Effector memory CD8-positive, alpha-beta T cell (primary cell): ENCODE measurements at regions not wholly inside any gene's neighbourhood (a gene's known extent, or its start where the extent isn't known, plus 50 kb on each side); places are given as distances from the start of the nearest gene placed in this dataset.

Experiments
- ATAC-seq: fragments of 150-1000 bp; cut with Tn5 transposase; replicated peaks from 2 replicates; pipeline ENCODE4 v1.10.0; 2021; ENCODE audit warnings: mild to moderate bottlenecking, moderate library complexity
- DNase-seq, 3 experiments: peaks; one replicate each; pipeline ENCODE4 v3.0.0; 2021
- H3K27ac Mint-ChIP-seq, 2 donors: one replicate each; pipeline ENCODE4 v1.8.0; 2022; ENCODE audit warnings: mild to moderate bottlenecking in 2 of 2, mixed read lengths in 2 of 2, moderate library complexity in 2 of 2
- H3K27me3 Mint-ChIP-seq, 2 donors: one replicate each; pipeline ENCODE4 v1.8.0; 2022; ENCODE audit warnings: mixed read lengths in 2 of 2
- H3K36me3 Mint-ChIP-seq: one replicate; pipeline ENCODE4 v1.8.0; 2022; ENCODE audit warnings: mild to moderate bottlenecking, moderate library complexity, mixed read lengths; ENCODE audit not compliant: insufficient read depth
- H3K4me1 Mint-ChIP-seq, 2 donors: one replicate each; pipeline ENCODE4 v1.8.0; 2022; ENCODE audit warnings: low read depth in 2 of 2, mixed read lengths in 2 of 2
- H3K4me3 Mint-ChIP-seq, 2 donors: one replicate each; pipeline ENCODE4 v1.8.0; 2022; ENCODE audit warnings: mild to moderate bottlenecking in 2 of 2, mixed read lengths in 2 of 2, moderate library complexity in 2 of 2
- H3K9me3 Mint-ChIP-seq, 2 donors: one replicate each; pipeline ENCODE4 v1.8.0; 2022; ENCODE audit warnings: mixed read lengths in 2 of 2

GRCh38 chr1:199693724-199694123, 333.8 kb upstream of the NR5A2 start:
- peaks cover 57 to 62% of the 10 kb centered on the region in 2 donors for H3K27me3 Mint-ChIP-seq
- H3K4me1 Mint-ChIP-seq: no peaks in the 10 kb centered on the region

GRCh38 chr1:199696225-199696624, 331.3 kb upstream of the NR5A2 start:
- ATAC-seq (no peak), DNase-seq (no peak)
- Mint-ChIP-seq H3K4me3 (no peak overlapping the region), H3K9me3 (no peaks in the 10 kb centered on the region), H3K4me1 (peaks cover 0 to 6% of the 10 kb centered on the region in 2 donors), H3K36me3 (peaks cover 3% of the 10 kb centered on the region), H3K27me3 (peaks cover 43 to 70% of the 10 kb centered on the region in 2 donors), H3K27ac (no peak overlapping the region)

More at GRCh38 chr1:199693724-199694123, 333.8 kb upstream of the NR5A2 start:
- ATAC-seq (no peak), DNase-seq (no peak)
- H3K36me3 Mint-ChIP-seq: no peaks in the 10 kb centered on the region
- H3K4me3 Mint-ChIP-seq: no peak overlapping the region
- H3K9me3 Mint-ChIP-seq: no peaks in the 10 kb centered on the region
- no peak overlapping the region for H3K27ac Mint-ChIP-seq

GRCh38 chr1:199698222-199698621, 329.3 kb upstream of the NR5A2 start:
- Mint-ChIP-seq H3K9me3 (no peaks in the 10 kb centered on the region), H3K36me3 (peaks cover 3% of the 10 kb centered on the region), H3K27ac (no peak overlapping the region), H3K4me1 (peaks cover 0 to 6% of the 10 kb centered on the region in 2 donors), H3K27me3 (peaks cover 23 to 50% of the 10 kb centered on the region in 2 donors), H3K4me3 (no peak overlapping the region)
- no peak for ATAC-seq
- DNase-seq: no peak

- H3K36me3 Mint-ChIP-seq: peaks cover 3% of the 10 kb centered on the region
- ATAC-seq (no peak), DNase-seq (no peak)
- peaks cover 6 to 38% of the 10 kb centered on the region in 2 donors for H3K27me3 Mint-ChIP-seq
- peaks cover 0 to 6% of the 10 kb centered on the region in 2 donors for H3K4me1 Mint-ChIP-seq
- H3K4me3 Mint-ChIP-seq: no peak overlapping the region
- H3K9me3 Mint-ChIP-seq: no peaks in the 10 kb centered on the region
- H3K27ac Mint-ChIP-seq: no peak overlapping the region
Measured at GRCh38 chr1:199700551-199700950, 327.0 kb upstream of the NR5A2 start.

GRCh38 chr1:199701726-199702125, 325.8 kb upstream of the NR5A2 start:
- H3K9me3 Mint-ChIP-seq: no peaks in the 10 kb centered on the region
- no peak for DNase-seq
- H3K4me3 Mint-ChIP-seq: no peak overlapping the region
- no peak overlapping the region for H3K27ac Mint-ChIP-seq
- H3K27me3 Mint-ChIP-seq: peaks cover 9 to 40% of the 10 kb centered on the region in 2 donors
- peaks cover 0 to 6% of the 10 kb centered on the region in 2 donors for H3K4me1 Mint-ChIP-seq
- peaks cover 3% of the 10 kb centered on the region for H3K36me3 Mint-ChIP-seq
- no peak for ATAC-seq

GRCh38 chr1:199704231-199704630, 323.3 kb upstream of the NR5A2 start:
- no peaks in the 10 kb centered on the region for H3K9me3 Mint-ChIP-seq
- no peak for ATAC-seq

GRCh38 chr1:199705825-199706224, 321.7 kb upstream of the NR5A2 start:
- no peaks in the 10 kb centered on the region for H3K36me3 Mint-ChIP-seq
- H3K4me3 Mint-ChIP-seq: no peak overlapping the region
- peaks cover 18 to 30% of the 10 kb centered on the region in 2 donors for H3K27me3 Mint-ChIP-seq
- H3K4me1 Mint-ChIP-seq: peaks cover 0 to 2% of the 10 kb centered on the region in 2 donors
- ATAC-seq (no peak), DNase-seq (no peak)
- peaks cover 0 to 8% of the 10 kb centered on the region in 2 donors for H3K9me3 Mint-ChIP-seq
- no peak overlapping the region for H3K27ac Mint-ChIP-seq

More at GRCh38 chr1:199704231-199704630, 323.3 kb upstream of the NR5A2 start:
- DNase-seq: no peak
- no peak overlapping the region for H3K27ac Mint-ChIP-seq
- peaks cover 9 to 29% of the 10 kb centered on the region in 2 donors for H3K27me3 Mint-ChIP-seq
- H3K36me3 Mint-ChIP-seq: peaks cover 3% of the 10 kb centered on the region
- no peak overlapping the region for H3K4me3 Mint-ChIP-seq
- H3K4me1 Mint-ChIP-seq: peaks cover 0 to 6% of the 10 kb centered on the region in 2 donors

- peaks cover 30 to 39% of the 10 kb centered on the region in 2 donors for H3K27me3 Mint-ChIP-seq
- no peak overlapping the region for H3K27ac Mint-ChIP-seq
- H3K4me3 Mint-ChIP-seq: no peak overlapping the region
- DNase-seq (no peak), ATAC-seq (no peak)
- no peaks in the 10 kb centered on the region for H3K36me3 Mint-ChIP-seq
- H3K4me1 Mint-ChIP-seq: no peaks in the 10 kb centered on the region
- peaks cover 0 to 20% of the 10 kb centered on the region in 2 donors for H3K9me3 Mint-ChIP-seq
Measured at GRCh38 chr1:199706826-199707606, 320.5 kb upstream of the NR5A2 start.

- peaks cover 43 to 52% of the 10 kb centered on the region in 2 donors for H3K27me3 Mint-ChIP-seq
- H3K4me1 Mint-ChIP-seq: no peaks in the 10 kb centered on the region
Measured at GRCh38 chr1:199710974-199711373, 316.5 kb upstream of the NR5A2 start.

GRCh38 chr1:199716729-199717128, 310.8 kb upstream of the NR5A2 start:
- H3K36me3 Mint-ChIP-seq: no peaks in the 10 kb centered on the region
- H3K27me3 Mint-ChIP-seq: peaks cover 21 to 33% of the 10 kb centered on the region in 2 donors
- H3K27ac Mint-ChIP-seq: no peak overlapping the region
- H3K9me3 Mint-ChIP-seq: peaks cover 2 to 3% of the 10 kb centered on the region in 2 donors
- DNase-seq: no peak
- no peak overlapping the region for H3K4me3 Mint-ChIP-seq
- ATAC-seq: no peak
- H3K4me1 Mint-ChIP-seq: no peaks in the 10 kb centered on the region

More at GRCh38 chr1:199710974-199711373, 316.5 kb upstream of the NR5A2 start:
- Mint-ChIP-seq H3K9me3 (peaks cover 2 to 20% of the 10 kb centered on the region in 2 donors), H3K4me3 (no peak overlapping the region), H3K36me3 (no peaks in the 10 kb centered on the region), H3K27ac (no peak overlapping the region)
- no peak for DNase-seq
- ATAC-seq: no peak

- Mint-ChIP-seq H3K36me3 (no peaks in the 10 kb centered on the region), H3K27ac (no peak overlapping the region), H3K4me1 (no peaks in the 10 kb centered on the region), H3K9me3 (no peaks in the 10 kb centered on the region), H3K27me3 (peaks cover 0 to 17% of the 10 kb centered on the region in 2 donors), H3K4me3 (no peak overlapping the region)
- ATAC-seq (no peak), DNase-seq (no peak)
Measured at GRCh38 chr1:199719156-199719842, 308.2 kb upstream of the NR5A2 start.

GRCh38 chr1:199720496-199720895, 307.0 kb upstream of the NR5A2 start:
- DNase-seq: no peak
- no peaks in the 10 kb centered on the region for H3K36me3 Mint-ChIP-seq
- H3K4me1 Mint-ChIP-seq: no peaks in the 10 kb centered on the region
- no peak overlapping the region for H3K27ac Mint-ChIP-seq
- no peak overlapping the region for H3K4me3 Mint-ChIP-seq
- H3K27me3 Mint-ChIP-seq: peaks cover 0 to 7% of the 10 kb centered on the region in 2 donors
- no peaks in the 10 kb centered on the region for H3K9me3 Mint-ChIP-seq
- ATAC-seq: no peak

- Mint-ChIP-seq H3K27me3 (peaks cover 0 to 10% of the 10 kb centered on the region in 2 donors), H3K4me3 (no peak overlapping the region), H3K36me3 (no peaks in the 10 kb centered on the region)
Measured at GRCh38 chr1:199721001-199721400, 306.5 kb upstream of the NR5A2 start.

More at GRCh38 chr1:199721001-199721400, 306.5 kb upstream of the NR5A2 start:
- no peak overlapping the region for H3K27ac Mint-ChIP-seq
- no peaks in the 10 kb centered on the region for H3K9me3 Mint-ChIP-seq
- H3K4me1 Mint-ChIP-seq: no peaks in the 10 kb centered on the region
- DNase-seq (no peak), ATAC-seq (no peak)
